HG02938 (cell line): ENCODE measurements at regions not wholly inside any gene's neighbourhood (a gene's known extent, or its start where the extent isn't known, plus 50 kb on each side); places are given as distances from the start of the nearest gene placed in this dataset.
"Not testable (repeated sequence)": the region's sequence is repeated elsewhere in the genome, so short reads cannot be mapped to it uniquely, and the experiment has no call there.

Experiments used
- ATAC-seq: cut with Tn5 transposase; IDR thresholded peaks from one replicate; pipeline ENCODE4 v1.9.1; 2021; ENCODE audit warnings: mild to moderate bottlenecking, moderate library complexity; ENCODE audit not compliant: unreplicated experiment

DNA sequence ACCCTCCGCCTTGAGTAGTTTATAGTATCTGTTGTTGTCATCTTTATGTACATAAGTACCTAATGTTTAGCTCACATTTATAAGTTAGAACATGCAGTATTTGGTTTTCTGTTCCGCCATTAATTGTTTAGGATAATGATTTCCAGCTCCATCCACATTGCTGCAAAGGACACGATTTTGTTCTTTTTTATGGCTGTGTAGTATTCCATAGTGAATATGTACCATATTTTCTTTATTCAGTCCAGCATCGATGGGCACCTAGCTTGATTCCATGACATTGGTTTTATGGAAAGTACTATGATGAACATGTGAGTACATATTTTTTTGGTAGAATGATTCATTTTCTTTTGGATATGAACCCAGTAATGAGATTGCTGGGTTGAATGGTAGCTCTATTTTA, 174.4 kb upstream of the SPRY2 start:
- ATAC-seq: no peak

DNA sequence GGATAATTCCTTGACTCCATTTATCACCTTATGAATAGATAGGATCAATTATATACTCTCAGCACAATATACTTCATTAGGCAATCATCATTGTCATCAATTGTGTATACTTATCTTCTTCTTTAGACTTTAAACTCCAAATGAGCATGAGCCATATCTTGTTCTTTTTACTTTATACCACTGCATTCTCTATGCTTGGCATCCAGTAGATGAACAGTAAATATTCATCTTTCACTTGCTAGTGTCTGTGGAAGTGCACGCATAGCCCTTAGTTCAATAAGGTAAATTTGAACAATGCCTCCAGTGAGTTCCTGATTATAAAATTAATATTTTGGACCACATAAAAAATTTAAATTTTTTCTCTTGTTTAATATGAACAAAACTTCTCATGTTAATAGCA, 172.3 kb upstream of the SPRY2 start:
- no peak for ATAC-seq

DNA sequence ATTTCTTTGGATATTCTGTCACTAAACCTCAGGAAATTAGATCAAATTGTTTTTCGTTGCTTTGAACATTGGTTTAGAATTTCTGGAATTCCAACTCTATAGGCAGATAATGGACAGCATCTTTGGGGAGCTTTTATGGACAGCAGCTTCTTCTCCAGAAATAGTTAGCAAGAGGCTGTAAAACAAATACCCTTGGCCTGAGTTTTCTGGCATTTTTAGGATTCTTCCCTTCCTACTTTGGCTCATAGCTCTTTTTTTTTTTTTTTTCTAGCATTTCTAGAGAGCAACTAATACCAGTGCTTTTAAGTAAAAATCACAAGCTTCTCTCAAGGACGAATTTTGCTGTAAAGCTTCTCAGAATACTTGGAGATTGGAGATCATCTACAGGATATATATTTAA, 169.8 kb upstream of the SPRY2 start:
- ATAC-seq: no peak

DNA sequence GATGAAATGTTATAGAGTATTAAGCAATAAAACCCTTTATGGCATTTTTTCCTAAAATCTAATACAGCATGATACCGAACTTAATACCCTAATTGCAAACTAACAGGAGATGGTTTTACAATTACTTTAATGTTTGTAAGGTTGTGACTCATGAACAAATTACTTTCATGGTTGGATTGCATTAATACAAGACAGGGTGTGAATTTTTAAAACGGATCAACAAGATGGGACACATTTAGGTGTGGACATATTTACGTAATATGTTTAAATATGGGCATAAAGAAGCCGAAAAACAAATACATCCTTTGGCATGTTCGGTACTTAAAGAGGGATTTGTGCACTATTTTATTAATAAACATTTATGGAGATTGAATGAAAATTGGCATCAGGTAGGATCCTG, 168.3 kb upstream of the SPRY2 start:
- ATAC-seq: no peak

DNA sequence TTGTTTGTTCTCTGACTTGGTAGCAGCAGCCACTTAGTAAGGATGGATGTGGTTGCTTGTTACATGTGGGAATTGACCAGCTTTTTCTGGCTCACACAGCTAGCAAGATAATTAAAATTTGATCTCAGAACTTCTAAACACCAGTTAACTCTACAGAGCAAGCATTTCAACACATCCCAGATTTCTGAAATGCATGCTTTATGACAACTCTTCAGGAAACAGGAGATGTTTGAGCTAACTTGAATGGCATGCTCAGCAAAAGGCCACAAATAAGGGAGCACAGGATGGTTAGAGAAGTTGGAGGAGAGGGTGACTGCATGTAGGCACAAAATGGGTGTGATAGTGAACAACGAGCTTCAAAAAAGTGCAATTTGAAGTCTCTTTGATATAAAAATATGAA, 167.1 kb upstream of the SPRY2 start:
- no peak for ATAC-seq

DNA sequence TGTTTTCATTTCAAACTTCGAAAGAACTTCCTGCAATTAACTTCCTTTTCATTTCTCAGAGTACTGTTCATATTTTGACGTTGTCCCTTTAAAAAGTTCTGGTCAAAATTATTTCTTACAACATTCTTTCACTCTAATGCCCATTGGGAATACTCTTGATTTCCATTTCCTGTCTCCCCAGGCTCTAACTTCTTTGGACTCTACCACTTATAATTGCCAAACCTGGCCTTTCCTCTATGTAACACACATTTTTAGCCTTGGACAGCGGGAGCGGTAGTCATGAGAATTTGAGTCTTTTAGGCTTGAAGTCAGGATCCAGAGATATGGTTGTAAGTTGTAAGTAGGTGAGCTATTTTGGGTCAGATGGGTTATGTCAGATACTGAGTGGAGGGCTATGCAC, 163.5 kb upstream of the SPRY2 start:
- ATAC-seq: no peak

DNA sequence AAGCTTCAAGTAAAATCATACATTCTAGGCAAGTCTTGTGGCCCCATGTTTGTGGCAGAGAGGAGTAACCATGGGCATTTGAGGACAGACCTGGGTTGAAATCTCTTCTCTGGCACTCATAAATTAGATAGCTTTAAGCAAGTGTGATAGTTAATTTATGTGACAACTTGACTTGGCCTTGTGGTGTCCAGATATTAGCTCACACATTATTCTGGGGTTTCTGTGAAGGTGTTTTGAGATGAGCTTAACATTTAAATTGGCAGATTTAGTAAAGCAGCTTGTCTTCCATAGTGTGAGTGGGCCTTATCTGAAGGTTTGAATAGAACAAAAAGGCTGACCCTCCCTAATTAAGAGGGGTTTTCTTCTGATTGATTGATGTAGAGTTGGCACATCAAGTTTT, 161.4 kb upstream of the SPRY2 start:
- no peak for ATAC-seq

DNA sequence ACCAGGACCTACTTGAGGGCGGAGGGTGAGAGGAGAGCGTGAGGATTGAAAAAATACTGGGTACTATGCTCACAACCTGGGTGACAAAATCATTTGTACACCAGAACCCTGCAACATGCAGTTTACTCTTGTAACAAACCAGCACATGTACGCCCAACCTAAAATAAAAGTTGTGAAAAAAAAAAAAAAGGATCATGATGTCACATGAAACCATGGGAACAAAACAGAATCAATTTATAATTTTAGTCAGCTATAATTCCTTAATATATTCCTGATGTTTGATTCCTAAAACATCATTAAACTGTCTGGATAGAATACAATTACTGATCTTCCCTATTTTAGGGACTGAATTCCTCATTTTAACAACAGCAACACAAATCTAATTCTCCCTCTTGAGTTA, 160.6 kb upstream of the SPRY2 start:
- no peak for ATAC-seq

DNA sequence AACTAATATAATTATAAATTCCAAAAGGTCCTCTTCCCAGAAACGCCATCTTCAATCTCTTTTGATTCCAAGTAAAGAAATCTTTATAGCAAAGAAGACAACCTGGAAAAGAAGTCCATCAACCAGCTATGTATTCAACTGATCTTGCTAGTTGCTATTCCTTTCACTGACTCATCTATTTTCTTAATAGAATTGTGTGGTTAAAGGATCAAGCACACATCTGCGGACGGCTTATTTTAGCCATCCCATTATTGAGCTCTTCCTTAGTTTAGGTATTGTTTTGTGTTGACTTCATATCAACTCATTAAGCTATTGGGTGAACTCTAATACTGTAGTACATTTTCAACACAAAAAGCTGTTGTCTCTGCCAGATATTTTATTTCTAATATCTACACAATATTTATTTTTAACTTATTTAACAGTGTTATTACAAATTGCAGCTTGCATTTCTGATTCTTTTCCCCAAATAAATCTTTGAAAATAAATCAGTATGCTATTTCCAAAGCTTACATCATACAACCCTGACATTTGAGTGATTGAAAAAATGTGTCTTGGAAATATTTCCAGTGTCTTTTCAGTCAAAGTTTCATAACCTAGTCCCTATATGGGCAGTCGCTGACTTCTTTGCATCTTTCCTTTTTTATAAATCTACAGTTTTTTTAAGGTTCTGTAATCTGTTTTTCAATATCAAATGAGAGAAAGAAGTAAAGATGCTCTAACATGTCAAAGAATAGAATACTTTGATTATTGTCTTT, 158.8 kb upstream of the SPRY2 start:
- ATAC-seq: no peak

DNA sequence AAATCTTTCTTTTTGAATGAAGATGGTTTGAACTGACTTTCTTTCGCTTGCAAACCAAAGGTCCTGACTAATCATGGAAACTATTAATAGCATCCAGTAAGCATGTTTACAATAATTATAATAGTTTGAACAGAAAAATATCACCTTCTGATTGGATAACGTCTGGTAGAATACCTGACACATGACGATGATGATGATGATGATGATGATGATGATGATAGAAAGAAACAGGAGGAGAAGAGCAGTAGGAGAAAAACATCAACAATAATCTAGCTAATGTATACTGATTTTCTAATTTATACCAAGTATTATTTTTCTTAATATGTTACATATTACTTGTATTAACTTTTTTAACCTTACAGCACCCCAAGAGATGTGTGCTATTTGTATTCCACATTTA, 157.5 kb upstream of the SPRY2 start:
- ATAC-seq: no peak

DNA sequence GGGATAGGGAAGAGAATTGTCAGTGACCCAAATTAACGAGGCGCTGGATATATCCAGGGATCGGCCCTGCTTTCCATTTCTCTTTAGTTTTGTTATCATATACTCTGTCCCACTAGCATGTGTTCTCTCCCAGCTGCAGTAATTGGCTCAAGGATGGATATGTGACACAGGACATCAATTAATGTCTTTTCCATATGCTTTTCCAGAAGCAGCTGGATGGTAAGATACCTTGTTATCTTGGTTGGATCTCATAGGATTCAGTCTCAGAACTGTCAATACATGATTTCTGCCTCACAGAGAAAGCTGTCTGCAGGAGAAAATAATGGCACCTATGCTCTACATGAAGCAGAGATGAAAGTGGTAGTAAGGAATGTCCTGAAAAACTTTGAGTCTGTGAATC, 157.1 kb upstream of the SPRY2 start:
- no peak for ATAC-seq

DNA sequence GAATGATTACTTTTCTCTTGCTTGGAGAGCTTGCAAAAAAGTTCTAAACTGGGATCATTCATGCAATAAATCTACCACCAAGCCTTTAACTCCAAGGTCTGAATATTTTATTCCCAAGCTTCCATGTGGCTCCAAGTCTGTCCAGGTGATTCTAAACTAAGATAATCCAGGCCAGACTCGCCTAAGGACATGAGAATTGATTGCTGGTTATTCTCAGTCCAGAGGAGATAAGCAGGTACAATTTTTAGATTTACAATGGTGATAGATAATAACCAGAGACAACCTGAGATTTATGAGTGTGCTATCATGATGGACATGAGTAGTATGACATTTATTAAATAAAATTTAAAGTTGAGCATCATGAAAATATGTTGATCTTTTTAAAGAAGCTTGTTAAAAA, 156.5 kb upstream of the SPRY2 start:
- no peak for ATAC-seq

DNA sequence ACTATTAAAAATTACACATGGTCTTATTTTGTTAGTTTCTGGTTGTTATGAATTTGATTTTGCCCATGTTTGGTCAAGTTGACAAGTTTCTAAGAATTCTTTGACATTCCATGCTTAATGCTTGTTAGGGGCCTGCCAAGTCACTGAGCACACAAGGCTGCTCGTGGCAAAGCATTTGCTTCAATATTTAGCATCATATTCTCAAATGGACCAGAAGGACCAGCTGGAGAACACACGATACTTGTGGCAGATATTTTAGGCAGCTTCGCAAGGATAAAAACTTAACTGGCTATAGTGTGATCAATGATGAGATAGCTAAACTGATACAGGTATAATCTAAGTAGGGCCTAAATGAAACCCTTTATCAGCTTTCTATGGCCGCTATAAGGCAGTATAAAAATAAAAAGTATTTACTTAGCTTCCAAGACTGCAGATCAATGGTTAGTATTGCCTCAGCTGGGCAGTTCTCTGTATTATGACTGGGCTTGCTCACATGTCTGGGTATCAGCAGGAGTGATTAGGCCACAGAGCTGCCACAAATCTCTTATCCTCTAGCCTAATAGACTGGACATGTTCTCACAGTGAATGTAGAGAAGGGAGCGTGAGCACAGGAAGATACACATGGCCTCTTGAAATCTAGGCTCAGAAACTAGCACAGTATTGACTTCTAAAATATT, 155.9 kb upstream of the SPRY2 start:
- ATAC-seq: no peak

DNA sequence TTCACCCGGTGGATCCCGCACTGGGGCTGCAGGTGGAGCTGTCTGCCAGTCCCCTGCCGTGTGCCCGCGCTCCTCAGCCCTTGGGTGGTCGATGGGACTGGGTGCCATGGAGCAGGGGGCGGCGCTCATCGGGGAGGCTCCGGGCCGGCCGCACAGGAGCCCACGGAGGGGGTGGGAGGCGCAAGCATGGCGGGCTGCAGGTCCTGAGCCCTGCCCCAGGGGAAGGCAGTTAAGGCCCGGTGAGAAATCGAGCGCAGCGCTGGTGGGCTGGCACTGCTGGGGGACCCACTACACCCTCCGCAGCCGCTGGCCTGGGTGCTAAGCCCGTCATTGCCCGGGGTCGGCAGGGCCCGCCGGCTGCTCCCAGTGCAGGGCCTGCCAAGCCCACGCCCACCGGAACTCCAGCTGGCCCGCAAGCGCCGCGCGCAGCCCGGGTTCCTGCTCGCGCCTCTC, 149.6 kb upstream of the SPRY2 start:
- ATAC-seq: not testable (repeated sequence)

DNA sequence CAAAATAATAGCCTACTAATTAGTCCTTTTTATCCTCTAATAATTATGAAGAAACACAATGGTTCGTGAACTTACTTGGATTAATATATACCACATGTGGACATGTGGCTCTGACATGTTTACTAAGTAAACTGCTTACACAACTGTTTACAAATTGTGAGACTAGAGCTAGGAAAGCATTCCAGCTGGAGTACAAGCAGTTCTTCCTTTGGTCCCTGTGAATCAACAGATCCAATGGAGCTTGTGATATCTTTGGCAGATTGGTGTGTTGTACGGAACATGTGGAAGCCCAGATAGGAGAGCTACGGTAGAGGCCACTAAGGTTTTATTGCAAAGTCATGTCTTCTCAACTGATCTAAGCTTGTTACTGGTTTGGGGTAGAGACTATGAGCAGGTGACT, 145.5 kb upstream of the SPRY2 start:
- no peak for ATAC-seq

DNA sequence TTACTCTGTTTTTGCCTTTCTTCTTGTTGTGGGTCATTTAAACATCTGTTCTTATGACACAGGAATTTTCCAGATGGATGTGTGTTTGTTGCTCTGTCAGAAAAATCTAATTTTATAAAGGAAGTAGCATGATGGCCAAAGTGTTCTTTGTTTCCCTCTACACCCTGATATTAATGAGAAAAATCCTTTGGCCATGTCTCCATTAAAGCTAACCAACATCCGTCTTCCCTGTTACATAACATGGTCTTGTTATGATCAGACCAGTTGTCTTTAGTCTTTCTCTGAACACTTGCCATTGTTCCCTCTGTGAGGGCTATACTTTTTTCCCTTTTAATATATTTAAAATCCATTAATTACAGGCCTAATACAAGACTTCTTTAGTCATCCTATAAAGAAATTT, 142.2 kb upstream of the SPRY2 start:
- ATAC-seq: no peak

DNA sequence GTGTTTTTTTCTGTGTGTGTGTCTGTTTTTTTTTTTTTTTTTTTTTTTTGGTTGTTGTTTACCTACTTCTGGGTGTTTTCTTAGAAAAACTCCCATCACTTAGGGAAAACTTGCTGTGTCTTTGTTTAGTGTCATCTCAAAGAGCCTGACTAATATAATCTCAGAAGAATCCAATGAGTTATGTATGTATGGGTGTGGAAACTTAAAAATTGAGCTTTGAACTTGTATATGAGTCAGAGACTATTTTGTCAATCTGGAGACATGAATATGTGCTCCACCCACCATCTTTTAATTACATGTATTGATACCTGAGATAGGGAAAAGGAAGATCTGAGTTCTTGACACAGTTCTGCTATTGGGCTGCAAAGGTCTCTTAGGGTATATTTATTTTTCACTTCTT, 140.7 kb upstream of the SPRY2 start:
- ATAC-seq: no peak

DNA sequence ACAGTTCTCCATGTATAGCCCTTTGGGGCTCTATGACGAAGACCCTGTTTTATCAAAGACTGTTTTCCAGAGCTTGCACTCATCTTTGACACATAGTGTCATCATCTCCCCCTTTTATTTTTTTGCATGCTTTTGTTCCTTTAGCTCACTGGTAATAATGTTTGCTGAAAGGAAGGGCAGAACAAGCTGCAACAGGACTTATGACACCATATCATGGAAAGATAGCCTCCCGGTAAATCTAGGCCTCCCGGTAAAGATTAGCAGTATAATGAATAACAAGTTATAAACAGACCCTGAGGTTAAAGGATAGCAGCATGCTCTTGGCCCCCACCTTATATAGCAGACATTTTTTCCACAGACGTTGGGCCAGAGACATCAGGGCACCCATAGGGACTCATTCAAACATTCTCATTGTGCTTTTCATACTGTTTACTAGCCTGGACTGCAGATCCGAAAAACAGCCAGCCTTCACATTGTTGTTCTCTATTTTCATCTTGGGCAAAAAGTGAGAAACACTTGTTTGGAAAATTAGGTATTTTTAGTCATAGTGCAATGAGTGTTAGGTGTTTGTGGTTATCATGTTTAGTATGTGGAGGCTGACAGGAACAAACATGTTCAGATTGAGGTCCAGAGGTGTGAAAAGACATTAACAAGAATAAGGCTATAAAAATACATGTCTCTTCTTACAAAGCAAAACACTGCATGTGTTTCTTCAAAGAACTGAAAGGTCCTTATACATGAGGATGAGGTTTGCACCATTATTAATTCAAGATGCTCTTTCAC, 136.9 kb upstream of the SPRY2 start:
- no peak for ATAC-seq

DNA sequence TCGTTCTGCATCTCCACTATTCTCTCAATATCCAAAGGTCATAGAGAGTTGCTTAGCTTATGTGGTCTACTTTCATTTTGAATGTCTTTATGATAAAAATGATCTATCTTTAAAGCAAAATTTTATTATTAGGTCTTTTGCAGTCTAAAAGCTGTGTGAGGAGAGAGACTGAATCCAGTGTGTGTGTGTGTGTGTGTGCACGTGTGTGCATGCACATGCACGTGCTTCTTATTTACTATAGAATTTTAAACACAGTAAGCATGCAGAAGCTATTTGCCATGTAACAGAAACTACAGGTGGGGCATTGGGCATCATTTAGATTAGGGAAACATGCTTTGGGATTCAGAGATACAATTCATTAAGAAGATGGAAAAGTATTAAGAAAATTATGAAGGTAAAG, 136.0 kb upstream of the SPRY2 start:
- no peak for ATAC-seq

DNA sequence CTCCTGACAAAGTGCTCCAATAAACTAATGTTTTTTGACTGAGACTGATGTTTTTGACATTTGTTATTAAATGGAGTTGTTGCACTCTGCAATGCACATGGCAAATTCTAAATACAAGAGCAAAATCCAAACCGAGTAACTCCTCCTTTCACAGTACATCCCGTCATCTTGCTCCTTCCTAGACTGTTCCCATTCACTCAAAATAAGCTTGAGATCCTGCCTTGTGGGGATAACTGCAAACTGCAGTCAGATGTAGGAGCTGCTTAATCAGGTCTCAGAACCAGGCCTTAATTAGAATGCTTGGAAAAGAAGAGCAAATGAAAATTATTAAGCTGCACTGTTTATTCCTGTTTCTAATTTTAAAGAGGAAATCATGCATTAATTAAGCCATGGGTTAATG, 134.8 kb upstream of the SPRY2 start:
- no peak for ATAC-seq

DNA sequence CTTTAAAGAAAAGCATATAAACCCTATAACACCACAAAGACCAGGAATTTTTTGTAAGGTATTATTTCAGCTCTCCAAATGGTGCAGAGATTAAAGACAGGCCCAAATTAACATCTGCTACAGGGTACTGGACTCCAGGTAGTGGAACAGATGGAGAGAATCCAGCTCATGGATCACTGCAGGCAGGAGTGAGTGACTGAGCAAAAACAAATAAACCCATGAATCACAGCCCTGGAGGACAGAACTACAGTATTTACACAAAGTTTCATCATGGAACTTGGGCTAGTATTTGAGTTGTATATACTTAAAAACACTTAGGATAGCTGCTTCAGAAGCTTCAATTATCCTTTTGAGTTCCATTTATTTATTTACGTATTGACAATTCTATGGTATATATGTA, 132.8 kb upstream of the SPRY2 start:
- ATAC-seq: no peak

DNA sequence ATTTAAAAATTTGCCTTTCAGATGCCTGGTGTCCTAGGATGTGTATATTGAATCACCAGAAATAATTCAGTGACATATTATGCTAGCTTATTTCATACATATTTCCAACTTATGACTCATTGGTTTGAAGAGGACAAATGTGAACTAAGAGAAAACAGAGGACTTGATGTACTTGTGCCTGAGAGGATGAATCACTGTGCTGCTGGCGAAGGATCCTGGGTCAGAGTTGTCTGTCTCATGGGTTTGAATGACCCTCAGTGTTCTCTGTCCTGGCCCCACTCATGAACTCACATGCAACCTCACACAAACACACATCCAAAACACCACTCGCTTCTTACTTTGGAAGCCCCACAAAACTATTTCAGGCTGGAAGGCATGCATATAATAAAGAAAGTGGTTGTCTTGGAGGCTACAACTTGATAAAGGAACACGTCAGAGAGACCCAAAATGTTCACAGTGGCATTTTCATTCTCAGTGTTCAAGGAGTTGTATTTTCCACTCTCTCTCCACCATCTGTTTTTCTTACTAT, 129.0 kb upstream of the SPRY2 start:
- ATAC-seq: no peak
